ENCODE measurements at regions not wholly inside any gene's neighbourhood (a gene's known extent, or its start where the extent isn't known, plus 50 kb on each side); places are given as distances from the start of the nearest gene placed in this dataset.

- TF ChIP-seq, protein P1, sequence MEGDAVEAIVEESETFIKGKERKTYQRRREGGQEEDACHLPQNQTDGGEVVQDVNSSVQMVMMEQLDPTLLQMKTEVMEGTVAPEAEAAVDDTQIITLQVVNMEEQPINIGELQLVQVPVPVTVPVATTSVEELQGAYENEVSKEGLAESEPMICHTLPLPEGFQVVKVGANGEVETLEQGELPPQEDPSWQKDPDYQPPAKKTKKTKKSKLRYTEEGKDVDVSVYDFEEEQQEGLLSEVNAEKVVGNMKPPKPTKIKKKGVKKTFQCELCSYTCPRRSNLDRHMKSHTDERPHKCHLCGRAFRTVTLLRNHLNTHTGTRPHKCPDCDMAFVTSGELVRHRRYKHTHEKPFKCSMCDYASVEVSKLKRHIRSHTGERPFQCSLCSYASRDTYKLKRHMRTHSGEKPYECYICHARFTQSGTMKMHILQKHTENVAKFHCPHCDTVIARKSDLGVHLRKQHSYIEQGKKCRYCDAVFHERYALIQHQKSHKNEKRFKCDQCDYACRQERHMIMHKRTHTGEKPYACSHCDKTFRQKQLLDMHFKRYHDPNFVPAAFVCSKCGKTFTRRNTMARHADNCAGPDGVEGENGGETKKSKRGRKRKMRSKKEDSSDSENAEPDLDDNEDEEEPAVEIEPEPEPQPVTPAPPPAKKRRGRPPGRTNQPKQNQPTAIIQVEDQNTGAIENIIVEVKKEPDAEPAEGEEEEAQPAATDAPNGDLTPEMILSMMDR (IDR thresholded peaks at IDR 0.05; ENCODE audit: low read depth, low read length, poor library complexity, severe bottlenecking), result no peak
- no peak for TF ChIP-seq EZH2phosphoT487 (IDR thresholded peaks at IDR 0.05; ENCODE audit: borderline replicate concordance, low read length)
Observed at GRCh38 chr1:118821801-118822200, 166.3 kb downstream of the TBX15 start.
